ENCODE measurements at regions not wholly inside any gene's neighbourhood (a gene's known extent, or its start where the extent isn't known, plus 50 kb on each side); places are given as distances from the start of the nearest gene placed in this dataset.

GRCh38 chr22:10741210-10741609 lies 4786.8 kb upstream of the OR11H1 start:
- TF ChIP-seq CTCF (IDR thresholded peaks at IDR 0.05; ENCODE audit: borderline replicate concordance, extremely low read depth, low read length, poor library complexity, severe bottlenecking), result no peak
- TF ChIP-seq EZH2 (IDR thresholded peaks at IDR 0.05; ENCODE audit: borderline replicate concordance, low read depth, low read length, severe bottlenecking), result no peak

All from DND-41 (cell line).